ENCODE measurements at regions not wholly inside any gene's neighbourhood (a gene's known extent, or its start where the extent isn't known, plus 50 kb on each side); places are given as distances from the start of the nearest gene placed in this dataset.

- no peak overlapping the region for H3K27ac ChIP-seq (ENCODE audit: low read length)
These were observed 405.9 kb downstream of the SOX9 start for GRCh38 chr17:72526769-72527168.

GRCh38 chr17:72527789-72528188 is 407.0 kb downstream of the SOX9 start:
- peaks cover 19% of the 10 kb centered on the region for H4K20me1 ChIP-seq (ENCODE audit: insufficient read depth, low read length)
- H3K27ac ChIP-seq (ENCODE audit: low read length) = no peak overlapping the region
- H3K9me3 ChIP-seq (replicated peaks; ENCODE audit: insufficient read depth, low read length) = no peaks in the 10 kb centered on the region
- H3K79me2 ChIP-seq (ENCODE audit: low read length) = peaks cover 96% of the 10 kb centered on the region
- H3K9ac ChIP-seq (ENCODE audit: low read length) = no peak overlapping the region
- H3K9me2 ChIP-seq (replicated peaks; ENCODE audit: insufficient read depth, low read length) = no peaks in the 10 kb centered on the region
- no peak overlapping the region for H3K4me3 ChIP-seq (ENCODE audit: low read length)
- no peak overlapping the region for H3K4me2 ChIP-seq (ENCODE audit: low read depth, low read length)
- peaks cover 16% of the 10 kb centered on the region for H3K4me1 ChIP-seq (ENCODE audit: low read length)
- H3K27me3 ChIP-seq (replicated peaks; ENCODE audit: insufficient read depth, low read length) = no peaks in the 10 kb centered on the region
- DNase-seq = no peak
- H3K36me3 ChIP-seq (replicated peaks; ENCODE audit: insufficient read depth, low read length) = no peaks in the 10 kb centered on the region
- peaks cover 5% of the 10 kb centered on the region; the same call in 1 of the 2 replicates for H3F3A ChIP-seq (ENCODE audit: insufficient read depth, low read length)
- H2AFZ ChIP-seq (ENCODE audit: low read length) = no peak overlapping the region
- TF ChIP-seq EZH2 (optimal IDR thresholded peaks at IDR 0.05; ENCODE audit: low read depth, low read length) (no peak), EZH2phosphoT487 (IDR thresholded peaks at IDR 0.05; ENCODE audit: low read length) (no peak), CTCF (IDR thresholded peaks at IDR 0.05; ENCODE audit: low read length) (no peak)

More at GRCh38 chr17:72526769-72527168, 405.9 kb downstream of the SOX9 start:
- Histone ChIP-seq H3K36me3 (replicated peaks; ENCODE audit: insufficient read depth, low read length) (no peaks in the 10 kb centered on the region), H3K9me2 (replicated peaks; ENCODE audit: insufficient read depth, low read length) (no peaks in the 10 kb centered on the region), H3K4me1 (ENCODE audit: low read length) (peaks cover 21% of the 10 kb centered on the region), H3F3A (ENCODE audit: insufficient read depth, low read length) (peaks cover 5% of the 10 kb centered on the region; the same call in 1 of the 2 replicates), H3K4me3 (ENCODE audit: low read length) (no peak overlapping the region), H3K79me2 (ENCODE audit: low read length) (peaks cover 96% of the 10 kb centered on the region), H3K9ac (ENCODE audit: low read length) (no peak overlapping the region), H3K27me3 (replicated peaks; ENCODE audit: insufficient read depth, low read length) (no peaks in the 10 kb centered on the region), H2AFZ (ENCODE audit: low read length) (no peak overlapping the region), H3K9me3 (replicated peaks; ENCODE audit: insufficient read depth, low read length) (no peaks in the 10 kb centered on the region), H4K20me1 (ENCODE audit: insufficient read depth, low read length) (peaks cover 19% of the 10 kb centered on the region), H3K4me2 (ENCODE audit: low read depth, low read length) (no peak overlapping the region)
- DNase-seq = no peak
- TF ChIP-seq EZH2 (optimal IDR thresholded peaks at IDR 0.05; ENCODE audit: low read depth, low read length) (no peak), EZH2phosphoT487 (IDR thresholded peaks at IDR 0.05; ENCODE audit: low read length) (no peak), CTCF (IDR thresholded peaks at IDR 0.05; ENCODE audit: low read length) (no peak)

GRCh38 chr17:72528683-72529082 is 407.9 kb downstream of the SOX9 start:
- H4K20me1 ChIP-seq (ENCODE audit: insufficient read depth, low read length) = peaks cover 19% of the 10 kb centered on the region
- no peak for DNase-seq
- H3K36me3 ChIP-seq (replicated peaks; ENCODE audit: insufficient read depth, low read length) = no peaks in the 10 kb centered on the region
- peaks cover 96% of the 10 kb centered on the region for H3K79me2 ChIP-seq (ENCODE audit: low read length)
- no peak overlapping the region for H3K4me3 ChIP-seq (ENCODE audit: low read length)
- TF ChIP-seq EZH2phosphoT487 (IDR thresholded peaks at IDR 0.05; ENCODE audit: low read length) = no peak
- no peak for TF ChIP-seq CTCF (IDR thresholded peaks at IDR 0.05; ENCODE audit: low read length)
- TF ChIP-seq EZH2 (optimal IDR thresholded peaks at IDR 0.05; ENCODE audit: low read depth, low read length) = no peak
- H3K4me2 ChIP-seq (ENCODE audit: low read depth, low read length) = no peak overlapping the region
- no peak overlapping the region for H2AFZ ChIP-seq (ENCODE audit: low read length)
- H3K27ac ChIP-seq (ENCODE audit: low read length) = no peak overlapping the region
- no peaks in the 10 kb centered on the region; the same call in 1 of the 2 replicates for H3F3A ChIP-seq (ENCODE audit: insufficient read depth, low read length)
- no peaks in the 10 kb centered on the region for H3K9me2 ChIP-seq (replicated peaks; ENCODE audit: insufficient read depth, low read length)
- no peaks in the 10 kb centered on the region for H3K9me3 ChIP-seq (replicated peaks; ENCODE audit: insufficient read depth, low read length)
- no peak overlapping the region for H3K9ac ChIP-seq (ENCODE audit: low read length)
- peaks cover 16% of the 10 kb centered on the region for H3K4me1 ChIP-seq (ENCODE audit: low read length)
- H3K27me3 ChIP-seq (replicated peaks; ENCODE audit: insufficient read depth, low read length) = no peaks in the 10 kb centered on the region
